ENCODE measurements at regions not wholly inside any gene's neighbourhood (a gene's known extent, or its start where the extent isn't known, plus 50 kb on each side); places are given as distances from the start of the nearest gene placed in this dataset.

DNA sequence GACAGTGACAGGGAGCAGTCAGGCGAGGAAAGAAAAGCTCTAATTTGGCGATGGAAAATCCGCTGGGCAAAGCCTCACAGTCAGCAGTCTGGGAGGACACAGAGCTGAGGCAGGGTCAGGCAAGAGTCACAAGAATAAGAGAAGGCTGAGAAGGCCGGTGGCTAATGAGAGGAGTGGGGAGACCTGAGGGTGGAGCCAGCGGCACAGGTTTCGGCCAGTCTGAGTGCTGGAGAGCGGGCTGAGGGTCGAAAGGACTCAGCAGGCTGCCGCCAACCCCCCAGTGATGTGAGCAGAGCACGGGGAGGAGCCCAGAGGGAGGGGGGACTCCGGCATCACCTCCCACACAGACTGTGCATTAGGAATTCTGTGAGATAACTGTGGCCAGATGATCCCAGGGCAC lies 500.6 kb upstream of the MYT1L start:
- no peak overlapping the region for H3K4me2 ChIP-seq (ENCODE audit: low read length)
- H4K20me1 ChIP-seq (ENCODE audit: insufficient read depth, low read length) = no peaks in the 10 kb centered on the region
- no peaks in the 10 kb centered on the region for H3K36me3 ChIP-seq (ENCODE audit: insufficient read depth, low read length)
- CTCF ChIA-PET (ENCODE audit: unreplicated experiment) = no interaction called here
- no peaks in the 10 kb centered on the region for H3K9me2 ChIP-seq (ENCODE audit: insufficient read depth, low read length)
- BruUV-seq (replicated peaks) = no TSS peak
- intact Hi-C loops (cut with micrococcal nuclease; ENCODE audit: unreplicated experiment) = no loop called here
- H3K79me2 ChIP-seq (ENCODE audit: insufficient read depth, low read depth, low read length) = no peaks in the 10 kb centered on the region
- no peak overlapping the region for H3K27ac ChIP-seq (ENCODE audit: low read depth, low read length, poor library complexity, severe bottlenecking)
- POLR2A ChIA-PET = interaction anchor here (0.5 kb wide), 1 partner anchor 88 kb away, joined by 4 read pairs; no protein-coding TSS in a partner anchor
- H2AFZ ChIP-seq (ENCODE audit: low read length) = no peak overlapping the region
- no peaks in the 10 kb centered on the region for H3K4me1 ChIP-seq (ENCODE audit: insufficient read depth, low read length, poor library complexity, severe bottlenecking)
- no peak for DNase-seq (ENCODE audit: low spot score)
- no peaks in the 10 kb centered on the region for H3K9me3 ChIP-seq (ENCODE audit: low read length)
- no peak overlapping the region for H3K4me3 ChIP-seq (ENCODE audit: low read depth, low read length, poor library complexity, severe bottlenecking)
- TF ChIP-seq CTCF (conservative IDR thresholded peaks at IDR 0.05; ENCODE audit: low read length) (no peak), EZH2phosphoT487 (IDR thresholded peaks at IDR 0.05; ENCODE audit: borderline replicate concordance, low read depth, low read length) (no peak)

- ChIA-PET CTCF (ENCODE audit: unreplicated experiment) (no interaction called here), POLR2A (no interaction called here)
- DNase-seq (ENCODE audit: low spot score) = no peak
Measured at GRCh38 chr2:2830576-2830975, 499.5 kb upstream of the MYT1L start.

More at GRCh38 chr2:2830576-2830975, 499.5 kb upstream of the MYT1L start:
- intact Hi-C loops (cut with micrococcal nuclease; ENCODE audit: unreplicated experiment) = no loop called here
- no peaks in the 10 kb centered on the region for H4K20me1 ChIP-seq (ENCODE audit: insufficient read depth, low read length)
- H3K9me3 ChIP-seq (ENCODE audit: low read length) = no peaks in the 10 kb centered on the region
- TF ChIP-seq CTCF (conservative IDR thresholded peaks at IDR 0.05; ENCODE audit: low read length) (no peak), EZH2phosphoT487 (IDR thresholded peaks at IDR 0.05; ENCODE audit: borderline replicate concordance, low read depth, low read length) (no peak)
- H2AFZ ChIP-seq (ENCODE audit: low read length) = no peak overlapping the region
- no peaks in the 10 kb centered on the region for H3K36me3 ChIP-seq (ENCODE audit: insufficient read depth, low read length)
- no peaks in the 10 kb centered on the region for H3K79me2 ChIP-seq (ENCODE audit: insufficient read depth, low read depth, low read length)
- no peak overlapping the region for H3K4me3 ChIP-seq (ENCODE audit: low read depth, low read length, poor library complexity, severe bottlenecking)
- no peak overlapping the region for H3K4me2 ChIP-seq (ENCODE audit: low read length)
- no TSS peak for BruUV-seq (replicated peaks)
- no peak overlapping the region for H3K27ac ChIP-seq (ENCODE audit: low read depth, low read length, poor library complexity, severe bottlenecking)
- no peaks in the 10 kb centered on the region for H3K9me2 ChIP-seq (ENCODE audit: insufficient read depth, low read length)
- H3K4me1 ChIP-seq (ENCODE audit: insufficient read depth, low read length, poor library complexity, severe bottlenecking) = no peaks in the 10 kb centered on the region
